DMS79 treated with DMSO at 0.1 percent for 48 hours (cell line): ENCODE measurements at regions not wholly inside any gene's neighbourhood (a gene's known extent, or its start where the extent isn't known, plus 50 kb on each side); places are given as distances from the start of the nearest gene placed in this dataset.

Experiments used
- DNase-seq: peaks from one replicate; lab custom pipeline; 2025; lab: John Stamatoyannopoulos, UW

DNA sequence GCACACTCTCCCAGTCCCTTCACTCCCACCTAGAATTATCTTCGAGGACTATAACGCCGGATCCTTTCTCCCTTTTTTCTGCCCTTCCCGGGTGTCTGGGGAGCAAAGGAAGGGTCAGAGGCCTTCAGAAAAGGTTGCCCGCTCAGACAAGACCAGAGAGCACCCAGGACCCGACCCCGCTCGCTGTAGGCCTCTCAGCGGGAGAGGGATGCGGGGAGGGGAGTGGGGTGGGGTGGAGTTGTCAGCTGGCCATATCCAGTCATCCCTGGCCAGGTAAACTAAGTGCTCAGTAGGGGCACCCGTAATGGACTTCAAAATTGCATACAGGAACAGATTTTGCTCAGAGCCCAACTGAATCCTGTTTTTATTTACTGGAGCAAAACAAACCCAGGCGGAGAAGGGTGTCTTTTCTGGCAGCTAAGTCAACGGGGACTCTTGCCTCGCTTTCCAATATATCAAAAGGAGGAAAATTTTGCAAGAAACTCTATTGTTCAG, 65.0 kb downstream of the NOL4 start:
- peak; percentile 72 for DNase-seq

DNA sequence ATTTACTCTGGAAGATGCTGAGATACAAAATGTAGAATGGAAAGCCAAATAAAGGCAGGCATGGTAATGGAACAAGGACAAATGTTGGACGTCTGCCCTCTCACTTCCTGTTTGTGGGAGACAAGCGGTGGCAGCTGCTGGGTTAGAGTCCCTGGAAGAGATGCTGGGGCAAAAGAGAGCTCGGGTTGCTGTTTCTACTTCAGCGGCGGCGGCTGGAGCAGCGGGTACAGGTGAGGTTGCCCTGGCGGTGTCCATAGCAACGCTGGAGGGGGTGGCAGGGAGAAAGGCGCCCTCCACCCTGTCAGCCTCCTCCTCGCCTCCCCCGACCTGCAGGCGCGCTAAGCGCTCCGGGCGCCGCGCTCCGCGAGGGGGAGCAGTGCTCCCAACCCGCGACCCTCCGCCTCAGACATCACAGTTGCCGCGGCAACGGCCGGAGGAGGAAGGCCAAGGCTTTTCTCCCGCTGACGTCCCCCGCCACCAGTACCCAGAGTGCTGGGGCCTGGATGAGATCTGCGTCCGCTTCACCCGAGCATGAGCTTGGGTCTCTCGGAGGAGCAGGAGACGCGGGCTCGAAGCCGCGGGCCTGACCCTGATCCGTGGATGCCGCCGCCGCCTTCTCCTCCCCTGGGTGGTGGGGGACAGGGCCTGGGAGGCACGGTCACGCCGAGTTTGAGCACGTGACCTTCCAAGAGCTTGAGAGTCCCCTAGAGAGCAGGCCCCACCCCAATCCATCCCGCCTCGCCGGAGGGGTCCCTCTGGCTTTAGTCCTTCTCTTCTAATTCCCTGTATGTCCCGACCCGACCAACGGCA, 65.6 kb downstream of the NOL4 start:
- peak; percentile 94 for DNase-seq

DNA sequence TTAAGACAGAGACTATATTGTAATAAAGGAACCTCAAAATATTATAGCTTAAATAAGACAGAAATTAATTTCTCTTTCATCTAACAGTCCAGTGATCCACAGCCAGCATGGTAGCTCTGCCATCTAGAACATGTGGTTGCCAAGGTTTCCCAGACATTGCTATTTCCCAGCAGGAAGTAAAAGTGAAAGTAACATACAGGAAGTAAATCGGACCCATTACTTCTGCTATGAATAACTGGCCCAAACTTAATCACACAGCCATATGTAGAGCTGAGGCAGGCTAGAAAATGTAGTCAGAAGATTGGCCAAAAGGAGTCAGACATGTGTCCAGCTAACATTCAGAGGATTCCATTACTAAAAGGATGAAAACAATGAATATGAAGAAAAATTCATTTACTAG, 71.0 kb downstream of the NOL4 start:
- DNase-seq = peak; percentile 46

DNA sequence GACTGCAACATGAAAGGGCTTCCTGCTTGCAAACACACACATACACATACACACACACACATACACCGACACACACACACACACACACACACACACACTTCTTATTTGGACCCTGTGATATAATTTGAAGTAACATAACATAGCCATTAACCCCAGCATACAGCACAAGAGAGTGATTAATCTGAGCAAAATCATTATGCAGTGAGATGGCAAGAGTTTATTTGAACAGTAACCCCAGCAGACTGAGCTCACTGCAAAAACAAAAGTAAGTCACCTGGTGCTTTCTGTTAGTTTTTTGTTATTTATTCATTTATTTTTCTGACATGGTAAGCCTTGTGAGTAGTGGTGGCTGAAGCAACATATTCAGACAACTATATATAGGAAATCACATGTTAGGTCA, 93.7 kb downstream of the NOL4 start:
- no peak for DNase-seq

DNA sequence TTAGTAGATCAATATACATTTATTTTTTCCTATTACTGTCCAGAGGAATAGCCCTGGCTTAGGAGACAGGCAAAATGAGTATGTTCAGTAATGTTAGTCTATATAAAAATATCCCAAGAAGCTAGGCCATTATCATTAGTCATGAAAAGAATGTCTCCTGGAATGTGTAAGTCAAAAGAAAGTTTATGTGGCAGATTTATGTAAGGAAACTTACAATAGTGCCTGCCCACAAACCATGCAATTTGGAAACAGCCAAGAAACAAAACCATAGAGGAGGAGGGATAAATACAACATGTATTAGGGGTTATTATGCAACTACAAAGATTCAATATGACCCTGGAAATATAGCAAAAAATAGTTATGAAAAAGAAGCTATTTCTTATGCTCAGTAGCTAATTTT, 96.3 kb downstream of the NOL4 start:
- no peak for DNase-seq

DNA sequence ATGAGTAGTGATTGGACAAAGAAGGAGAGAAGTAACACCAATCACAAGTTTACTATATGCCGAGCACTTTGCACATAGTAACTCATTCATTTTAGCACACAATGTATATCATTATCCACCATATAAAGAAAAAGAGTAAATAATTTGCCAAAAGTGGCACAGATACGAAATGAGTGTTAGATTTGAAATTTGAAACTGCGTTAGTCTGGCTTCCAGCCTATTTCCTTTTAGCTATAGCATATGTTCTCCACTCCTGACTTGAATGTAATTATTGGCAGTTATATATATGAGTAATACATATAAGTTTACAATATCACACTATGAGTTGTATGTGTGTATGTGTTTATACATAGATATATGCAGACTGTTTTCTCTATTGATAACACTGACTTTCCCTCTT, 98.6 kb downstream of the NOL4 start:
- DNase-seq = no peak

DNA sequence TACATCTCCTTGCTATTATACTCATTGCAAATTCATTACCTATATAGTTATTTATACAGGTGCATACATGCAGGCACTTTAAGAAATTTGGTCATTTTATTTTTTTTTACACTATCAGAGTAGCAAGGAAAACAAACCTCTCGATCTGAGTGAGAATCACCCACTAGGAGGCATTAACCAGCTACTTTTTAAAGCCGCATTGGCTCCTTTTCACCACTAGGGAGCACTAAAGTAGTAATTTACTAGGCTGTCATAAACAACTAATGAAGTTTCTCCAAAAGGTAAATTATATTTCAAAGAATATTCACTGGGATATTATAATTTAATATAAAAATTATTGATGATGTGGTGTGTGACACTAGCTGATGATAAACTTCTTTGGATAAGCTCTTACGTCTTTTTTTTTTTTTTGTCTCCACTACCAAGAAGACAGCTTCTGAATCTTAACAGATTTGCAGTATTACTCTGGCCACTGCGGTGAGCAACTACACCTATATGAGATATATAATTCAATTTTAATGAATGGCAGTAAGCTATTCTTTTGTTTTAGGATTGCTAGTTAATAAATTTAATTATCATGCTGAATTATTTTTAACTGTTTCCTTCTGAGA, 101.9 kb downstream of the NOL4 start:
- DNase-seq = peak; percentile 70

DNA sequence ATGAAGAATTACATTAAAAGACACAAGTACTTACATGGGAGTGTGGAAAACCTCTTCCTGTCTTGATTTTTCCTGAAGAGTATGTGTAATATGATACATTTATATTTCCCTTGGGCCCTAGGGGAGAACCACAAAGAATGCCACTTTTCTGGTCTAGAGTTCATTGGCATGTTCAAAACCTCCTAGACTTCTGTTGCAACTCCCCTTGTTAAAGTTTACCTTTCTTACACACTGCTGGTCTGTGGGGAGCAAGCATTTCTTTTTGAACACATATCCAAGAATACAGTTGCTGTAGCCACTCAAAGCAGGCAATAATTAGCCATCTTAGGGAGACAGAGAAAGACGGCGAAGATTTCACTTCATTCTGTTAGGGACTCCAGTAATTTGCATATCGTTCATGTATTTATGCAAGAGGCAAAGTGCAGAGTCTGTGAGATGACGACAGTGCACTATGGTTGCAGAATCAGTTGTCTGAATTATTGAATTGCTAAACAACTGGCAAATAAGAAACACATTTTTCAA, 103.5 kb downstream of the NOL4 start:
- DNase-seq = peak; percentile 95

DNA sequence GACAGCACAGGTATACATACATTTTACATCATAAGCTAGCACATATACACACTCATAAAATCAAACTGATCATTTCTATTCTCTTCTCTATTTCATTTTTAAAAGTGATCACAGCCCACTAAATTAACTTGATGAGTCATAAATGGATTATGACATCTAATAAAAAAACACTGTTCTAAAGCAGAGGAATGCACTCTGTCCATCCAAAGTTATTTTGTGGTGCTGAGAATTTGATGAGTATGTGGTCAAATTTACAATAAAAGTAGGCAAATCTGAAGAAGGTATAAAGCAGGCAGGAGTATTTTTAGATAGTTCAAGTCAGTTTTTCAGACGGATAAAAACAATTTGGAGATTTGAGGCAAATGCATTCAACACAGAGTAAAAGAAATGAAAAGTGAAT, 104.4 kb downstream of the NOL4 start:
- DNase-seq = no peak

DNA sequence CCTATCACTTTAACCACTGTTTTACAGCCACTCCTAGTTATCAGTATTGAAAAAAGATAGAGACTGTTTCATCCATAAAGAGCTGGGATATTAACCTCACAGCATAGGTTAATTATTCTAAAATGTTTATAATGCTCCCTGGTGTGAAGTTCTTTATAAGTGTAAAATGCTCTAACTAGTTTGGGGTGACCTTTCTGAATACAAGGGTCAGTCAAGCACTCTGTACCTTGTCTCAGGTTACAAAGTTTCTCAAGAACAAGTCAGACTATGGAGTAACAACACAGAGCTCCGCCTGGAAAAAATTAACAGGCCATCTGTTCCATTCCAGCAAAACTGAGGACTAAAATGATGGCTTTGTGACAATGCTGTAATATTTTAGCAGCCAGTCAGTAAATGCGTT, 107.4 kb downstream of the NOL4 start:
- DNase-seq = no peak

DNA sequence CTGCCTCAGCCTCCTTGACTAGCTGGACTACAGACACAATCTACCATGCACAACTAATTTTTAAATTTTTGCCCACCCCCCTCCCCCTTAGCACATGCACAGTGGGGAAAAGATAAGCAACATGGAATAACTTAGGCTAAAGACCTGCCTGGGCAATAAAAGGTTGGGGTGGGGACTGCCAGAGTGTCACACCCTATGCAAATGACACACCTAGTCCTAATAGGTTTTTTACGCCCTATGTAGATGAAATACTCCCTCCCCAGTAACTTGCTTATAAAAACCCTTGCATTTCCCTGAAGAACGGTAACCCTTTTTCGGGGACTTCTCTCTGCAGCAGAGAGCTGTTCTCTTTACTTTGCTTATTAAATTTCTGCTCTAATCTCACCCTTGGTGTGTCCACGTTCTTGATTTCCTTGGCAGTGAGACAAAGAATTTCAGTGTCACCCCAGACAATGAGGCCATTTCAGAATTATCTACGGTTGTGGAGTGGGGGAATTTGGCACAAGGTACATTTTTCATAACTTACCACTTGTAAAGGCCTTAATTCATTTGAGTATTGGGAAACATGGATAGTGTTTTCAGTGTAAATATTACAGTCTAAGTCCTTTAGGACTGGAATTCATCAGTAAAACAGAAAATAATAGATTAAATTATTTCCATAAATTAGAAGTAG, 109.2 kb downstream of the NOL4 start:
- no peak for DNase-seq

DNA sequence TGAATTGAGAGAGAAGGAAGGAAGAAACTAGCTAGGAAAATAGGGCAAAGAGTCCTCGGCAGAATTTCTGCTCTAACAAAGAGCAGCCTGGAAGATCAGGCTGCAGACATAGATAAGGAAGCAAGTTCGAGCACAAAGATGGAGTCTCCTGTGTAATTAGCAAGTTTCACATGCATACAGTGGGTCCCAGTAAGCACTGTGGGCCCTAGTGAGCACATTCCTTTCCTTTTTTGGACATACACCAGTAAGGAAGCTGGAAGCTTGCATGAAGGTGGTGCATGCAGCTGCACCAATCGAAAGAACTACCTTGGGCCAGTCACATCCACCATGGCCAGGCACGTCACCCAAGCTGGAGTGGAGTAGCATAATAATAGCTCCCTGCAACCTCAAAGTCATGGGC, 109.7 kb downstream of the NOL4 start:
- no peak for DNase-seq

DNA sequence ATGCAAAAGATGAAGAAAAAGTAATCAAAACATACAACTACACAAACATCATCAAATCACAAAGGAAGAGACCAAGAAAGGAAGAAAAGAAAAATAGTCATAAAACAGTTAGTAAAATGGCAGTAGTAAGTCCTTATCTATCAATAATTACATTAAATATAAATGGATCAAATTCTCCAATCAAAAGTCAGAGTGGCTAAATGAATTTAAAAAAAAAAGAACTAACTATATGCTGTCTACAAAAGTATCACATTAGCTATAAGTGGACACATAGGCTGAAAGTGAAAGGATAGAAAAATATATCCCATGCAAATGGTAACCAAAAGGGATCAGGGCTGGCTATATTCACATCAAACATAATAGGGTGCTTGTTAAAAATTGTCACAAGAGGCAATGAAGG, 116.5 kb downstream of the NOL4 start:
- DNase-seq = no peak

DNA sequence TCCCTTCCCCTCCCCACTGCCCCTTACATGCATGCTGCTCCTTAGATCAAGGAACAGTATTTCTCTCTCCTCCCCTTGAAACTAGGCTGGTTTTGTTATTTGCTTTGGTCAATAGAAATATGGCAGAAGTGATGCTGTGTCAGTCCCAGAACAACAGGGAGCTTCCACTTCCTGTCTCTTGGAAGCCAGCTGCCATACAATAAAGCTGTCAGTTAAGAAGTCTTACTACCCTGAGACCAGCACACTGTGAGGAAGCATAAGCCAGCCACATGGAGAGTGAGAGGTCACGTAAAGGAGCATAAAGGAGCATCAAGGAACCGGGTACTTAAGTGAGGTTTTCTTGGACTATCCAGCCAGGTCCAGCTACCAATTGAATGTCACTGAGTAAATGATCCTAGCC, 126.6 kb downstream of the NOL4 start:
- DNase-seq = no peak

DNA sequence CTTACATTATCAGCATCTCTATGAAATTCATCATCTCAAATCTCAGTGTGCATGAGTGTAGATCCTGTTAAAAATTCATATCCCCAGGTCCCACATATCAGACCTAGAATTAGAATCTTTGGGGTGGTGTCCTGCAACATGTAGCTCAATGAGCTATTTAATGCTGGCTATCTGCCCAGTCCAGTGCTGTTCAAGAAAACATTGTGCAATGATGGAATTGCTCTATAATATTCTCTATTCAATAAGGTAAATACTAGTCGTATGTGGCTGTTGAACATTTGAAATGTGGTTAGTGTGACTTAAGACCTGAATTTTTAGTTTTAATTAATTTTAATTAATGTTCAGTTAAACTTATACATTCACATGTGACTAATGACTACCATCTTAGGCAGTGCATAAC, 127.4 kb downstream of the NOL4 start:
- DNase-seq = no peak

DNA sequence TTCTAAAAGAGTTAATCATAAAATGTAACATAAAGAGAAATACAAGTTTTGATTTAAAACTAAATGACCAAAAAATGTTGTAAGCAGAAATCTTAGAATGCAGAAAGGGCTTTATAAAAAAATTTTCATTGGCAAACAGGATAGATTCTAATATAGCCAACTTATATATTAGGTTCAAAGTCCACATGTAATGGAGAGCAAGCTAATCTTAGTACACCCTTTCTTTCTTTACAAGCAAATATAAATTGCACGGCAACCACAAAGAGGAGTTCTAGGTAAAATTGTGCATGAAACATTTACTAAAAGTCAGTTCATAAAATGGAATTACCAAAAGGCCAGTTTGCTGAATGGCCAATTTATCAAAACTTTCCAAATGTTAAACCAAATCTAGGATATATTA, 130.6 kb downstream of the NOL4 start:
- no peak for DNase-seq

DNA sequence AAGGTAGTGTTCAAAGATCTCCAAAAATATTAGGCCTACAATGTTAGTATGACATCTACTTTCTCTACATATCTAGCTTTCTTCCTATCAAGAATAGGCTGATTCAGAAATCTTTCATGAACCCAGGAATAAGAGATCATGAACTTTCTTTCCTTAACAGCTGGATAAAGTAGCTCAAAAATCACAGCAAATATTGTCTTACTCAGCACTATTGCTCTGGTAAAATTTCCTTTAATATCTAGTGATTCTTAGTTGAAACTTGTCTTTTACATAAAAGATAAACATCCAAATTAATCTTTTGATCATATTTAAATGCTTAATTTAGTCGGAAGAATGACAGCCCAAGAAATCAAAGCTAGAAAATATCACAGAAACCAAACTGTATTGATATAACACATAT, 131.9 kb downstream of the NOL4 start:
- no peak for DNase-seq

DNA sequence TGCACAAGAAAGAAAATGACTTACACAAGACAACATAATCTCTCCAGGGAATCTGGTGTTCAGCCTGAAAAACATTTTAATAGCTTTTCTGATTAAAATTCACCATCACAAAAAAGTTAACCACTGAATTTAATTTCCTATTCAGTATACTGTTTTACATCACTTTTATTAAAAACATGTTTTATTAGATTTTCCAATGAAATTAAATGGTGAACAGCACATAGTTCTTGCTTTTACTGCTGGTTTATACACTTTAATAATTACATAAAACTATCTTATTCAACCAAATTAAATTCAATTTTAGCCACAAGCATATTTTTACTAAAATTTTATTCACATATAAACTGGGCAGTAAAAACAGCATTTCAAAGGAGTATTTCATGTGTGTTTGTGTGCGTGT, 138.3 kb downstream of the NOL4 start:
- DNase-seq = no peak

DNA sequence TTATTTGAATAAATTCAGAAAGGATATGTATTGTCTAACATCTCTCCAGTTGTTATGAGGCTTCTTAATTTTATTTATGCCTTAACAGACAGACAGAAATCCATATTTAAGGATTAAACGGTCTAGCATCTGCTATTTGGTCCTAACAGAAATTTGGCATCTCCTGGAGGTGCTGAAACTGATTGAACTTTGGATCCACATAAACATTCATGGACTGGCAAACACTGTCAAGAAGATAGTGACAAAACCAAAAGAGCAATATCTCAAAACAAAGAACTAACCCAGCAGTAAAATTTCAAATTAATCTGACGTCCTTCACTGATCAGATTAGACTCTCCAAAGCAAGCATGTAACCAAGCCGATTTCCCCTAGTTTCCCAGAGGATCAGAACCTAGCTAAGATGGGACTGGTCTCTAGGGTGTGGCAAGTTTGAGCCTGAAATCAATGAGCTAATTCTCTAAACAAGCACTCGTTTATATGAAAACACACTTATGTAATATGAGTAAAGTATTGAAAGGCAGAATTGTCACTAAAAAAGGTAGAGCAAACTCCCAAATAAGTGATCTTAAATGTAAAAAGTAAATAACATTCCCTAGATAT, 139.5 kb downstream of the NOL4 start:
- no peak for DNase-seq

DNA sequence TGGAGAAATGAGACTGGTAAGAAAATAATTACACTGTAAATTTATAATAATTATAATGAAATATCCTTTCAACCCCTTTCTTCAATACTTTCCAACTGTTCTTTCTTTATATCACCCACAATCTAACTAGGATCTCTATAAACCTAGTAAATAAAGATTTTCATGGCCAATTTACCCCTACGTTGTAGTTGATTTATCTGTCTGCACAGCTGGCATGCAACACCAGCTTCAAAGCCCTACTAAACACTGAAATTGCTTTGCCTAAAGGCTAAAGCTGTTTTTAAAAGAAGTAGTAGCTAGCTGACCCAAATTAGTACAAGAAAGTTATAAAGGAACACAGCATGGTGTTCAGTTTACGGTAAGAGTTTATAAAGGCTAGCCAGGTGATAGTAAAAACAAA, 140.1 kb downstream of the NOL4 start:
- no peak for DNase-seq

DNA sequence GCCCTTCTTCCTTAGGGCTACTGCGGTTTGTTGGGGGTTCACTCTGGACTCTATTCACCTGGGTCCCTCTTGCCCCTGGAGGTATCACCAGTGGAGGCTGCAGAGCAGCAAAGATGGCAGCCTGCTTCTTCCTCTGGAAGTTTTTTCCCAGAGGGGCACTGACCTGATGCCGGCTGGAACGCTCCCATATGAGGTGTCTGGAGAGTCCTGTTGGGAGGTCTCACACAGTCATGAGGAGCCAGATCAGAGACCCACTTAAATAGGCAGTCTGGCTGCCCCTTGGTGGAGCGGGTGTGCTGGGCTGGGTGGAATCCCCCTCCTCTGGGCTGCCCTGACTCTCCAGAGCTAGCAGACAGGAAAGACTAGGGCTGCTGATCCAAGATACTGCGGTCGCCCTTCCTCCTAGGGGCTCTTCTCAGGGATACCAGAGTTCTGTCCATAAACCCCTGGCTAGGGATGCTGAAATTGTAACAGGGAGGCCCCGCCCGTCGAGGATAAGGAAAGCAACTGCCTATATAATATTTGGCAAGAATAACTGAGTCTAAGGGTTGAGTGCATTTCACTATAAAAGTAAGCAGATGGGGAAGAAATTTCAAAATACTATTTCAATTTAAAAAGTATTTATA, 140.7 kb downstream of the NOL4 start:
- DNase-seq = no peak

DNA sequence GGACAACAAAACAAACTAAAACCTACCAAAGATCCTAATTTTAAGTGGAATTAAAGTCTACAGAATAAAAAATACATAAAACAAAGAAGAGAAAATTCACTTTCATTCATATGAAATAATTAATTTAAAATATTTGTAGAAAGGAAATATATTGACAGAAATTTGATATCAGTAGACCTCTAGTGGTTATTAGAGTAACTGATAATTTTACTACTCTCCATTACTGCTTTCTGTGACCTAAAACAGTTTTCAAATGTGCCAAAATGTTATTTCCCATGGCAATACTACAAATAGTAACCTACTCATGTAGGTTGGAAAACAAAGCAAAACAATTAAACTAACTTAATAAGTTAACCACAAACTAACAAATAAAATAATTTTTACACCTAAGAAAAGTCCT, 147.1 kb downstream of the NOL4 start:
- no peak for DNase-seq
